ENCODE measurements at regions not wholly inside any gene's neighbourhood (a gene's known extent, or its start where the extent isn't known, plus 50 kb on each side); places are given as distances from the start of the nearest gene placed in this dataset.

GRCh38 chr11:70859180-70859579, 393.2 kb downstream of the SHANK2 start:
- DNase-seq (ENCODE audit: low spot score): no peak
- H3K4me1 ChIP-seq (ENCODE audit: control insufficient read depth in 4 of 4, insufficient read depth in 4 of 4, low read length in 3 of 4): no peaks in the 10 kb centered on the region
- no peak overlapping the region for H3K27ac ChIP-seq (ENCODE audit: low read depth in 1 of 2, low read length in 2 of 2)
- H3K9me3 ChIP-seq (ENCODE audit: control insufficient read depth in 4 of 4, low read length in 3 of 4): no peaks in the 10 kb centered on the region
- no peaks in the 10 kb centered on the region for H3K27me3 ChIP-seq (ENCODE audit: control insufficient read depth in 4 of 4, insufficient read depth in 4 of 4, low read length in 3 of 4)
- H3K9ac ChIP-seq (ENCODE audit: low read depth in 1 of 2, low read length in 2 of 2): no peak overlapping the region
- WGBS: 97% methylated on average over 4 of the region's 4 CpGs
- no peaks in the 10 kb centered on the region for H3K36me3 ChIP-seq (ENCODE audit: control insufficient read depth in 4 of 4, insufficient read depth in 3 of 4, low read depth in 1 of 4, low read length in 3 of 4)
- no peak overlapping the region for H3K4me3 ChIP-seq (ENCODE audit: low read depth in 1 of 3, low read length in 3 of 3)
- TF ChIP-seq HNF4G (IDR thresholded peaks at IDR 0.05) (no peak), RAD21 (IDR thresholded peaks at IDR 0.05) (no peak), CTCF (IDR thresholded peaks at IDR 0.05; ENCODE audit: low read depth, low read length, missing input control) (no peak), HNF4A (conservative IDR thresholded peaks at IDR 0.05) (no peak), FOXA2 (IDR thresholded peaks at IDR 0.05) (no peak), GABPA (IDR thresholded peaks at IDR 0.05 in 1 of 2, conservative IDR thresholded peaks at IDR 0.05 in 1 of 2) (no peak), MAX (IDR thresholded peaks at IDR 0.05) (no peak), FOXA1 (IDR thresholded peaks at IDR 0.05) (no peak), REST (IDR thresholded peaks at IDR 0.05) (no peak), YY1 (IDR thresholded peaks at IDR 0.05) (no peak), ATF3 (IDR thresholded peaks at IDR 0.05) (no peak), SP1 (IDR thresholded peaks at IDR 0.05) (no peak), RXRA (IDR thresholded peaks at IDR 0.05) (no peak), TAF1 (conservative IDR thresholded peaks at IDR 0.05) (no peak), ZBTB33 (IDR thresholded peaks at IDR 0.05) (no peak), EGR1 (IDR thresholded peaks at IDR 0.05; ENCODE audit: low read depth in 2 of 2) (no peak), NR2F2 (IDR thresholded peaks at IDR 0.05) (no peak)

GRCh38 chr11:70860888-70861287, 391.5 kb downstream of the SHANK2 start:
- TF ChIP-seq MAX (IDR thresholded peaks at IDR 0.05) (no peak), CTCF (IDR thresholded peaks at IDR 0.05; ENCODE audit: low read depth, low read length, missing input control) (no peak), NR2F2 (IDR thresholded peaks at IDR 0.05) (no peak), ZBTB33 (IDR thresholded peaks at IDR 0.05) (no peak), EGR1 (IDR thresholded peaks at IDR 0.05; ENCODE audit: low read depth in 2 of 2) (no peak), RXRA (IDR thresholded peaks at IDR 0.05) (no peak), HNF4A (conservative IDR thresholded peaks at IDR 0.05) (no peak), FOXA2 (IDR thresholded peaks at IDR 0.05) (no peak)
- DNase-seq (ENCODE audit: low spot score): no peak
- no peaks in the 10 kb centered on the region for H3K4me1 ChIP-seq (ENCODE audit: control insufficient read depth in 4 of 4, insufficient read depth in 4 of 4, low read length in 3 of 4)
- no peak overlapping the region for H3K9ac ChIP-seq (ENCODE audit: low read depth in 1 of 2, low read length in 2 of 2)
- no peak overlapping the region for H3K4me3 ChIP-seq (ENCODE audit: low read depth in 1 of 3, low read length in 3 of 3)
- no peaks in the 10 kb centered on the region for H3K27me3 ChIP-seq (ENCODE audit: control insufficient read depth in 4 of 4, insufficient read depth in 4 of 4, low read length in 3 of 4)
- H3K36me3 ChIP-seq (ENCODE audit: control insufficient read depth in 4 of 4, insufficient read depth in 3 of 4, low read depth in 1 of 4, low read length in 3 of 4): no peaks in the 10 kb centered on the region
- 82% methylated on average over 7 of the region's 7 CpGs for WGBS
- H3K27ac ChIP-seq (ENCODE audit: low read depth in 1 of 2, low read length in 2 of 2): no peak overlapping the region
- no peaks in the 10 kb centered on the region for H3K9me3 ChIP-seq (ENCODE audit: control insufficient read depth in 4 of 4, low read length in 3 of 4)

Measured in liver (tissue), 8 donors.